ENCODE measurements at regions not wholly inside any gene's neighbourhood (a gene's known extent, or its start where the extent isn't known, plus 50 kb on each side); places are given as distances from the start of the nearest gene placed in this dataset.
"Not testable (repeated sequence)": the region's sequence is repeated elsewhere in the genome, so short reads cannot be mapped to it uniquely, and the experiment has no call there.

DNA sequence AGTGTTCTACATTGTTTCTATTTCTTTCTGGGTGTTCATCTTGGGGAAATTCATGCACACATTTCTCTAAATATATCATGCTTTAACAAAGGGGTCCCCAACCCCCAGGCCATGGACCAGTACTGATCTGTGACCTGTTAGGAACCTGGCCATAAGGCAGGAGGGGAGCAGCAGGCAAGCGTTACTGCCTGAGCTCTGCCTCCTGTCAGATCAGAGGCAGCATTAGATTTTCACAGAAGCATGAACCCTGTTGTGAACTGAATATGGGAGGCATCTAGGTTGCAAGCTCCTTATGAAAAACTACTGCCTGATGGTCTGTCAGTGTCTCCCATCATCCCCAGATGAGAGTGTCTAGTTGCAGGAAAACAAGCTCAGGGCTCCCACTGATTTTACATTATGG lies 270.0 kb downstream of the AGTPBP1 start:
- H3K27ac ChIP-seq: no peak overlapping the region
- H3K9me3 ChIP-seq: peaks cover 0 to 17% of the 10 kb centered on the region in 2 donors
- ATAC-seq: no peak
- H3K4me1 ChIP-seq: no peaks in the 10 kb centered on the region
- H3K36me3 ChIP-seq: no peaks in the 10 kb centered on the region
- TF ChIP-seq, protein P1, sequence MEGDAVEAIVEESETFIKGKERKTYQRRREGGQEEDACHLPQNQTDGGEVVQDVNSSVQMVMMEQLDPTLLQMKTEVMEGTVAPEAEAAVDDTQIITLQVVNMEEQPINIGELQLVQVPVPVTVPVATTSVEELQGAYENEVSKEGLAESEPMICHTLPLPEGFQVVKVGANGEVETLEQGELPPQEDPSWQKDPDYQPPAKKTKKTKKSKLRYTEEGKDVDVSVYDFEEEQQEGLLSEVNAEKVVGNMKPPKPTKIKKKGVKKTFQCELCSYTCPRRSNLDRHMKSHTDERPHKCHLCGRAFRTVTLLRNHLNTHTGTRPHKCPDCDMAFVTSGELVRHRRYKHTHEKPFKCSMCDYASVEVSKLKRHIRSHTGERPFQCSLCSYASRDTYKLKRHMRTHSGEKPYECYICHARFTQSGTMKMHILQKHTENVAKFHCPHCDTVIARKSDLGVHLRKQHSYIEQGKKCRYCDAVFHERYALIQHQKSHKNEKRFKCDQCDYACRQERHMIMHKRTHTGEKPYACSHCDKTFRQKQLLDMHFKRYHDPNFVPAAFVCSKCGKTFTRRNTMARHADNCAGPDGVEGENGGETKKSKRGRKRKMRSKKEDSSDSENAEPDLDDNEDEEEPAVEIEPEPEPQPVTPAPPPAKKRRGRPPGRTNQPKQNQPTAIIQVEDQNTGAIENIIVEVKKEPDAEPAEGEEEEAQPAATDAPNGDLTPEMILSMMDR (IDR thresholded peaks at IDR 0.05): no peak
- no peak overlapping the region for H3K4me3 ChIP-seq
- no peaks in the 10 kb centered on the region for H3K27me3 ChIP-seq
- intact Hi-C loops (cut with DNase I): no loop called here
- DNase-seq: no peak

GRCh38 chr9:85469041-85469440 lies 272.7 kb downstream of the AGTPBP1 start:
- H3K36me3 ChIP-seq: no peaks in the 10 kb centered on the region
- H3K4me1 ChIP-seq: no peaks in the 10 kb centered on the region
- TF ChIP-seq, protein P1 (IDR thresholded peaks at IDR 0.05): no peak
- no peak for ATAC-seq
- H3K4me3 ChIP-seq: no peak overlapping the region
- no peak overlapping the region for H3K27ac ChIP-seq
- intact Hi-C loops (cut with DNase I): no loop called here
- DNase-seq: no peak
- H3K27me3 ChIP-seq: no peaks in the 10 kb centered on the region
- H3K9me3 ChIP-seq: peaks cover 0 to 2% of the 10 kb centered on the region in 2 donors

DNA sequence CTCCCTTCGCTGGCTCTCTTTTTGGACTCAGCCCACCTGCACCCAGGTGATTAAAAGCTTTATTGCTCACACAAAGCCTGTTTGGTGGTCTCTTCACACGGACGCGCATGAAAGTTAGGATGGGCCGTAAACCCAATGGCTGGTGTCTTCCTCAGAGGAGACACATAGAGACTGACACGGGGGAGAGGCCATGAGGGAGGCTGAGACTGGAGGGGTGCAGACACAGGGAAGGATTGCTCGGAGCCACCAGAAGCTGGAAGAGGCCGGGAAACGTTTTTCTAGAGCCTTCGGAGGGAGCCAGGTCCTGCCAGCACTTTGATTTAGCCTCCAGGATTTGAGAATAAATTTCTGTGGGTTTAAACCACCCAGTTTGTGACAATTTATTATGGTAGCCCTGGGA lies 274.9 kb downstream of the AGTPBP1 start:
- ATAC-seq (no peak), DNase-seq (no peak)
- no peaks in the 10 kb centered on the region for H3K9me3 ChIP-seq
- intact Hi-C loops (cut with DNase I): no loop called here
- TF ChIP-seq, protein P1 (IDR thresholded peaks at IDR 0.05): no peak
- H3K27me3 ChIP-seq: no peaks in the 10 kb centered on the region
- H3K27ac ChIP-seq: no peak overlapping the region
- no peaks in the 10 kb centered on the region for H3K4me1 ChIP-seq
- no peaks in the 10 kb centered on the region for H3K36me3 ChIP-seq
- no peak overlapping the region for H3K4me3 ChIP-seq

DNA sequence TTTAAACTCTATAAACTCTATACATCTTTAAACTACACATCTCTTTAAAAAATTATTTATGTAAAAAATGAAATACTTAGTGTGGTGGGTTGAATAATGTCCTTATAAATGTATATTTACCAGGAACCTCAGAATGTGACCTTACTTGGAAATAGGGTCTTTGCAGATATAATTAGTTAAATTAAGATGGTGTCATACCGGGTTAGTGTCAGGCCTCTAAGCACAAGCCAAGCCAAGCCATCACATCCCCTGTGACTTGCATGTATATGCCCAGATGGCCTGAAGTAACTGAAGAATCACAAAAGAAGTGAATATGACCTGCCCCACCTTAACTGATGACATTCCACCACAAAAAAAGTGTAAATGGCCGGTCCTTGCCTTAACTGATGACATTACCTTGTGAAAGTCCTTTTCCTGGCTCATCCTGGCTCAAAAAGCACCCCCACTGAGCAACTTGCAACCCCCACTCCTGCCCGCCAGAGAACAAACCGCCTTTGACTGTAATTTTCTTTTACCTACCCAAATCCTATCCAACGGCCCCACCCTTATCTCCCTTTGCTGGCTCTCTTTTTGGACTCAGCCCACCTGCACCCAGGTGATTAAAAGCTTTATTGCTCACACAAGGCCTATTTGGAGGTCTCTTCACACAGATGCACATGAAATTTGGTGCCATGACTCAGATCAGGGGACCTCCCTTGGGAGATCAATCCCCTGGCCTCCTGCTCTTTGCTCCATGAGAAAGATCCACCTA lies 283.5 kb downstream of the AGTPBP1 start:
- H3K4me1 ChIP-seq; H3K36me3 ChIP-seq; intact Hi-C loops (cut with DNase I): not testable (repeated sequence)

DNA sequence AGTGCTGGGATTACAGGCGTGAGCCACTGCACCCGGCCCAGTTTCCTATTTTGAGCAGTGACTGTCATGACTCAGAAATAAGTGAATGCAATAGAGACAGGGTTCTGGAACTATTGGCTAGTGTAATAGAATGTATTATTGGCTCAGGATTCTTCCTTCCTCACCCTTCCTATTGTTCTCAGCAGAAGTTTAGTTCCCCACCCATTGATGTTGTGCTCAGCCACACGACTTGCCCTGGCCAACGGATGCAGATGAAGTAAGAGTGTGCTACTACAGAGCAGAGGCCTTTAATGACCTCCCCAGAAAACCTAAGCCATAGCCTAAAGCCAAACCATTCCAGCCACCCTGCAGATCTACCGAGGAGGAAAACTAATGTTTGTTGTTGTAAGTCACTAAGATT lies 287.9 kb downstream of the AGTPBP1 start:
- H3K36me3 ChIP-seq: no peaks in the 10 kb centered on the region
- intact Hi-C loops (cut with DNase I): no loop called here
- no peak for ATAC-seq
- no peaks in the 10 kb centered on the region for H3K4me1 ChIP-seq
- H3K27ac ChIP-seq: no peak overlapping the region
- DNase-seq: peak in 1 of 4 donors; percentile 24
- no peak overlapping the region for H3K4me3 ChIP-seq
- no peaks in the 10 kb centered on the region for H3K27me3 ChIP-seq
- H3K9me3 ChIP-seq: no peaks in the 10 kb centered on the region
- TF ChIP-seq, protein P1 (IDR thresholded peaks at IDR 0.05): no peak

More for the DNA sequence above, 283.5 kb downstream of the AGTPBP1 start:
- H3K9me3 ChIP-seq, ATAC-seq, H3K27ac ChIP-seq, H3K27me3 ChIP-seq, H3K4me3 ChIP-seq, DNase-seq: not testable (repeated sequence)

GRCh38 chr9:85452841-85453240 lies 288.9 kb downstream of the AGTPBP1 start:
- Histone ChIP-seq H3K27ac (no peak overlapping the region), H3K27me3 (no peaks in the 10 kb centered on the region), H3K4me3 (no peak overlapping the region), H3K9me3 (no peaks in the 10 kb centered on the region), H3K36me3 (no peaks in the 10 kb centered on the region), H3K4me1 (no peaks in the 10 kb centered on the region)
- intact Hi-C loops (cut with DNase I): no loop called here
- ATAC-seq (no peak), DNase-seq (peak in 2 of 4 donors; percentile 35 to 42)
- TF ChIP-seq, protein P1 (IDR thresholded peaks at IDR 0.05): no peak

All from left lung (tissue), 4 donors.